ENCODE measurements at regions not wholly inside any gene's neighbourhood (a gene's known extent, or its start where the extent isn't known, plus 50 kb on each side); places are given as distances from the start of the nearest gene placed in this dataset.

- intact Hi-C loops (cut with micrococcal nuclease): no loop called here
- Histone ChIP-seq H3K27me3 (ENCODE audit: control insufficient read depth in 2 of 2, insufficient read depth in 2 of 2, low read length in 2 of 2) (no peaks in the 10 kb centered on the region), H2AFZ (ENCODE audit: insufficient read depth, low read depth, low read length, poor library complexity, severe bottlenecking) (no peak overlapping the region), H3K9ac (ENCODE audit: insufficient read depth, low read length, poor library complexity, severe bottlenecking) (no peak overlapping the region), H3K4me3 (replicated peaks in 1 of 3; ENCODE audit: low read depth in 2 of 3, low read length in 3 of 3) (no peak overlapping the region), H3K27ac (ENCODE audit: low read depth in 1 of 2, low read length in 2 of 2) (no peak overlapping the region), H3K4me2 (replicated peaks; ENCODE audit: extremely low read depth, low read length, poor library complexity, severe bottlenecking) (no peak overlapping the region), H3K9me3 (replicated peaks in 1 of 2; ENCODE audit: control insufficient read depth in 1 of 2, insufficient read depth in 1 of 2, low read length in 2 of 2) (no peaks in the 10 kb centered on the region), H4K20me1 (ENCODE audit: insufficient read depth, low read length) (no peaks in the 10 kb centered on the region), H3K4me1 (ENCODE audit: control insufficient read depth in 1 of 2, insufficient read depth in 2 of 2, low read length in 2 of 2) (no peaks in the 10 kb centered on the region), H3K36me3 (replicated peaks in 1 of 2; ENCODE audit: control insufficient read depth in 1 of 2, insufficient read depth in 2 of 2, low read length in 2 of 2) (no peaks in the 10 kb centered on the region), H3K79me2 (ENCODE audit: insufficient read depth, low read length) (no peaks in the 10 kb centered on the region)
- no peak overlapping the region for H3K27ac Mint-ChIP-seq
- H3K36me3 Mint-ChIP-seq: no peaks in the 10 kb centered on the region
- H3K4me3 Mint-ChIP-seq: no peak overlapping the region
- peaks cover 0 to under 1% (median 0%) of the 10 kb centered on the region in 7 donors for H3K9me3 Mint-ChIP-seq
- no peaks in the 10 kb centered on the region for H3K4me1 Mint-ChIP-seq
- DNase-seq: no peak
- peaks cover 0 to 8% (median 0%) of the 10 kb centered on the region in 3 donors for H3K27me3 Mint-ChIP-seq (ENCODE audit: low read depth in 3 of 3)
- no CpG with 5 or more reads among the region's 2 CpGs for WGBS (ENCODE audit: insufficient coverage)
- no peak for TF ChIP-seq CTCF (IDR thresholded peaks at IDR 0.05)
Observed at GRCh38 chr17:33816036-33816435, 439.0 kb upstream of the CCL2 start.

GRCh38 chr17:33816842-33817617, 438.1 kb upstream of the CCL2 start:
- Histone ChIP-seq H3K9me3 (replicated peaks in 1 of 2; ENCODE audit: control insufficient read depth in 1 of 2, insufficient read depth in 1 of 2, low read length in 2 of 2) (no peaks in the 10 kb centered on the region), H4K20me1 (ENCODE audit: insufficient read depth, low read length) (no peaks in the 10 kb centered on the region), H3K27me3 (ENCODE audit: control insufficient read depth in 2 of 2, insufficient read depth in 2 of 2, low read length in 2 of 2) (no peaks in the 10 kb centered on the region), H2AFZ (ENCODE audit: insufficient read depth, low read depth, low read length, poor library complexity, severe bottlenecking) (no peak overlapping the region), H3K4me2 (replicated peaks; ENCODE audit: extremely low read depth, low read length, poor library complexity, severe bottlenecking) (no peak overlapping the region), H3K79me2 (ENCODE audit: insufficient read depth, low read length) (no peaks in the 10 kb centered on the region), H3K4me3 (replicated peaks in 1 of 3; ENCODE audit: low read depth in 2 of 3, low read length in 3 of 3) (no peak overlapping the region), H3K4me1 (ENCODE audit: control insufficient read depth in 1 of 2, insufficient read depth in 2 of 2, low read length in 2 of 2) (no peaks in the 10 kb centered on the region), H3K36me3 (replicated peaks in 1 of 2; ENCODE audit: control insufficient read depth in 1 of 2, insufficient read depth in 2 of 2, low read length in 2 of 2) (no peaks in the 10 kb centered on the region), H3K27ac (ENCODE audit: low read depth in 1 of 2, low read length in 2 of 2) (no peak overlapping the region), H3K9ac (ENCODE audit: insufficient read depth, low read length, poor library complexity, severe bottlenecking) (no peak overlapping the region)
- H3K4me3 Mint-ChIP-seq: no peak overlapping the region
- DNase-seq: no peak
- no peak overlapping the region for H3K27ac Mint-ChIP-seq
- H3K27me3 Mint-ChIP-seq (ENCODE audit: low read depth in 3 of 3): peaks cover 0 to 10% (median 0%) of the 10 kb centered on the region in 3 donors
- no peaks in the 10 kb centered on the region for H3K36me3 Mint-ChIP-seq
- 85% methylated on average over 9 of the region's 9 CpGs for WGBS (ENCODE audit: insufficient coverage)
- H3K9me3 Mint-ChIP-seq: peaks cover 0 to 2% (median 0%) of the 10 kb centered on the region in 7 donors
- intact Hi-C loops (cut with micrococcal nuclease): no loop called here
- TF ChIP-seq CTCF (IDR thresholded peaks at IDR 0.05): no peak
- H3K4me1 Mint-ChIP-seq: no peaks in the 10 kb centered on the region

Data from CD14-positive monocyte (primary cell).